GDM1 (cell line): ENCODE measurements at regions not wholly inside any gene's neighbourhood (a gene's known extent, or its start where the extent isn't known, plus 50 kb on each side); places are given as distances from the start of the nearest gene placed in this dataset.

Experiments
- DNase-seq: peaks from one replicate; lab custom pipeline; 2025; lab: John Stamatoyannopoulos, UW

- DNase-seq: peak; percentile 6
Measured at GRCh38 chr21:19833082-19833481, 1165.1 kb upstream of the NCAM2 start.

GRCh38 chr21:19842601-19843000 lies 1155.6 kb upstream of the NCAM2 start:
- no peak for DNase-seq

GRCh38 chr21:19844334-19844733 lies 1153.9 kb upstream of the NCAM2 start:
- DNase-seq: no peak

- no peak for DNase-seq
Measured at GRCh38 chr21:19850157-19850556, 1148.1 kb upstream of the NCAM2 start.

- no peak for DNase-seq
Measured at GRCh38 chr21:19853061-19853460, 1145.1 kb upstream of the NCAM2 start.

GRCh38 chr21:19853709-19854575 lies 1144.3 kb upstream of the NCAM2 start:
- DNase-seq: no peak

- no peak for DNase-seq
Measured at GRCh38 chr21:19855522-19855921, 1142.7 kb upstream of the NCAM2 start.

- DNase-seq: no peak
Measured at GRCh38 chr21:19864476-19864875, 1133.7 kb upstream of the NCAM2 start.

- DNase-seq: no peak
Measured at GRCh38 chr21:19870682-19871081, 1127.5 kb upstream of the NCAM2 start.

- no peak for DNase-seq
Measured at GRCh38 chr21:19874521-19874920, 1123.7 kb upstream of the NCAM2 start.

GRCh38 chr21:19878133-19878532 lies 1120.1 kb upstream of the NCAM2 start:
- DNase-seq: no peak

- no peak for DNase-seq
Measured at GRCh38 chr21:19899645-19900044, 1098.6 kb upstream of the NCAM2 start.

GRCh38 chr21:19900149-19900548 lies 1098.1 kb upstream of the NCAM2 start:
- DNase-seq: no peak

- DNase-seq: peak; percentile 0
Measured at GRCh38 chr21:19908390-19908789, 1089.8 kb upstream of the NCAM2 start.

GRCh38 chr21:19914028-19914427 lies 1084.2 kb upstream of the NCAM2 start:
- no peak for DNase-seq

GRCh38 chr21:19921211-19921610 lies 1077.0 kb upstream of the NCAM2 start:
- DNase-seq: no peak

GRCh38 chr21:19922122-19922521 lies 1076.1 kb upstream of the NCAM2 start:
- no peak for DNase-seq

GRCh38 chr21:19935467-19935866 lies 1062.7 kb upstream of the NCAM2 start:
- DNase-seq: no peak

GRCh38 chr21:19937619-19938018 lies 1060.6 kb upstream of the NCAM2 start:
- DNase-seq: no peak

- no peak for DNase-seq
Measured at GRCh38 chr21:19941626-19942025, 1056.6 kb upstream of the NCAM2 start.

- no peak for DNase-seq
Measured at GRCh38 chr21:19950347-19950746, 1047.9 kb upstream of the NCAM2 start.

GRCh38 chr21:19969156-19969555 lies 1029.1 kb upstream of the NCAM2 start:
- no peak for DNase-seq

- no peak for DNase-seq
Measured at GRCh38 chr21:19981938-19982337, 1016.3 kb upstream of the NCAM2 start.

GRCh38 chr21:19986396-19986795 lies 1011.8 kb upstream of the NCAM2 start:
- DNase-seq: no peak
